Midbrain (tissue), 1 donor: ENCODE measurements at regions not wholly inside any gene's neighbourhood (a gene's known extent, or its start where the extent isn't known, plus 50 kb on each side); places are given as distances from the start of the nearest gene placed in this dataset.
A peak's percentile ranks its signal among the peaks of the same experiment; 100 is the strongest.

Source experiments
- DNase-seq: peaks from one replicate; lab custom pipeline; 2025; lab: John Stamatoyannopoulos, UW

- no peak for DNase-seq
Observed at GRCh38 chr2:181770150-181770549, 89.8 kb upstream of the NEUROD1 start.

DNA sequence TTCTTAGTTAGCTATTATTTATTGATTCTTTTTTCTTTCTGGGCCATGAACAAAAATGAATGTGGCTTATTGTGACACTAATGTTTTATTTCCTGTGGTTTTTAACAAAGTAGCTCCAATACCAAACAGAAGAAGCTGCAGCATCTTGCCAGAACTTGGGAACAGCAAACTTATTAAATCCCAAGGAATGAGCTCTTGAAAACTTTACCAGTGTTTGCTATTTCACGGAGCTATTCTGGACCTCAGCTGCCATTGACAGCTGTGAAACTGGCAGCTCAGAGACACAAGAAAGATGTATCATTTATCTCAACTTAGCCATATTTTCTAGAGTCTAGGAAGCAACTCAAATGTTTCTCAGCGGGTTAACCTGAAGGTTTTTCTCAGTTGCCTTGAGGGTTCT, 91.0 kb upstream of the NEUROD1 start:
- no peak for DNase-seq

GRCh38 chr2:181772334-181772733, 92.0 kb upstream of the NEUROD1 start:
- no peak for DNase-seq

GRCh38 chr2:181772777-181773176, 92.5 kb upstream of the NEUROD1 start:
- DNase-seq: no peak

DNA sequence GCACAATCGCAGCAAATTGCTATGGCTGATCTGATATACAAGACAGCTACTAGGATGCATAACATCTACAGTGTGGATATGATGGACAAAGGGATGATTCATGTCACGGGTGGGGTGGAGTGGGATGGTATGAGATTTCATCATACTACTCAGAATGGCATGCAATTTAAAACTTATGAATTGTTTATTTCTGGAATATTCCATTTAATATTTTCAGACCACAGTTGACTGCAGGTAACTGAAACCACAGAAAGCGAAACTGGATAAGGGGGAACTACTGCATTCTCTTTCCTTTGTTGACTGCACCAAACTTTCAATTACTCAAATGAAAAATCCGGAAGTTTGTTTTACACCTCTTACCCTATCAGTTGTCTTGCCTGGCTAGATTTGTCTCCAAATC, 94.4 kb upstream of the NEUROD1 start:
- DNase-seq: no peak

GRCh38 chr2:181776336-181776735, 96.0 kb upstream of the NEUROD1 start:
- DNase-seq: no peak

- DNase-seq: no peak
Observed at GRCh38 chr2:181777734-181778133, 97.4 kb upstream of the NEUROD1 start.

DNA sequence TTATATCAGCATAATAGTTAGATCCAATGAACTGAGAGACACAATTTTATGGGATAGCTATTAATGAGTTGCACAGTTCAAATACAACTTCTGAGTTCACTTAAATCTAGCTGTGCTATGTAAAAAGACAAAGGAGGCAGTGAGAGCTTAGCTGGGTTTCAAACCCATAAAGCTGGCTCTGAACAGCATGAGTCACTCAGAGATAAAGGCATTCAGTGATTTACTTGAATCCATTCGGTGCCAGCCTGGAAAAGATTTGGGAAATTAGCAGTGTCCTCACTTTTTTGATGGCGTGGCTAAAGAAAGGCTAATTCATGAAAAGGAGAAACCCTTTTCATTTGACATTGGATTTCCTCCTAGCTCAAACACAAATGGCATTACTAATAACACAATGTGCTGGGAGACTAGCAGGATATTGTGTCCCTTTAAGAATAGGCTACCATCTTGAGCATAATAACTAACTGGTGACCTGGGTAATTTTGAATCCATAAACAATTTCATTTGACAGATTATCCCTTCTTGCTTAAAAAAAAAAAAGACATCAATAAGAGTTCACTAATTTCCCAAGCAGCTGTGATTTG, 98.4 kb upstream of the NEUROD1 start:
- peak; percentile 20 for DNase-seq

DNA sequence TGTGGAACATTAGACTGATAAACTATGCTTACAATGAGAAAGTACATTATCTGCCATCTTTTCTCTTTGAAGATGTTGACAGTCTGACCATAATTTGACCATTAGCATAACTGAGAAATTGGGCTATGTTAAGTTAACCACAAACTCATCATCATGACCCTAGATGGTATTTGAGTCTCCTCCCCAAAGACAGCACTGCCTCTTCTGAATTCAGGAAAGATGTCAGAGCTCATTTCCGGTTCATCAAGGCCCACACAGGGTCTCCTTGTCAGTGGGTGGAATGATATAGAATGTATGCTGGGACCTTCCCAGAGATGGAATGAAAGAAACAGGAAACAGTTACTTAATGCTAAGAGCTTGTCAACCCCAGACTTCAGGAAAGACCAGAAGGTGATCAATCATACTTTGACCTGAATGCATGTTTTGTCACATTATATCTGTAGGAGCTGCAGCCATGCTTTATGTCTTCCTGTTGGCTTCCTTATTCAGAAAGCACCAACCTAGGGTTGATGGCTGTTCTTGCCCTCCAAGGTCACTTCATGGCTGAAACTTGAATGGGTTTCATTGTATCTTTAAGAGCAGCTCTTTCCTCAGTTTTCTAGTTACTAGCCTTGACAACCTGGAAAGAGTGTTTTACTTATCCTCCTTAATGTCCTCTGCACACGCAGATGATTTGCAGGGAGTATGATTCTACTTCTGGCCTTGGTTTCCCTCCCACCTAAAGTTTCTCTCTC, 99.1 kb upstream of the NEUROD1 start:
- no peak for DNase-seq

DNA sequence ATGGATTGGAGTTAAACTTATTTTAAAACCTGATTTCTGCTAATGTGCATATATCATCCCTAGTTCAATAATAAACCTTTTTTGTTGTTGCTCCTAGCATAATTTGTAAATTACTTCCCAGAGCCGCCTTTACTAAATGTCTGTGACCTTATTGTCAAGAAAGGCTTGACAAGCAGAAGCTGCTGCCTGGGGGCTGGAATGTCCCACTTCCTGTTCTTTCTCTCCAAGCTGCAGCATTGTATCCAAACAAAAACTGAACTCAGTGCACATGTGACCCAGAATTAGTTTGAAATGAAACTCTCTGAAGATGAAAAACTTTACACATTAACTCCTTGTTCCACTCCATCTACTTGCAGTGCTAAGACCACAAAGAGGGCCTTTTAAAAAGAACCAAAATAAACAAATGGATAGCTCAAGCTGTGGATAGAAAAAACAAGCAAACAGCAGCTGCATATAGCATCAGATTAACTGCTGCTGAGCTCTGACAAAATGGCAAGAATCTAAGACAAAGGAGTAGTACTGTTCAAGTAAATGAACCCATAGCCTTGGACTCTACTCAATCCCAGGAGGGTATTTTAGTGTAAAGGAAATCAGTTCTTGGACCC, 99.8 kb upstream of the NEUROD1 start:
- DNase-seq: no peak

GRCh38 chr2:181780657-181781056, 100.3 kb upstream of the NEUROD1 start:
- DNase-seq: no peak

- no peak for DNase-seq
Observed at GRCh38 chr2:181781078-181781786, 100.9 kb upstream of the NEUROD1 start.

GRCh38 chr2:181782660-181783059, 102.3 kb upstream of the NEUROD1 start:
- no peak for DNase-seq

GRCh38 chr2:181784556-181784955, 104.2 kb upstream of the NEUROD1 start:
- DNase-seq: no peak

DNA sequence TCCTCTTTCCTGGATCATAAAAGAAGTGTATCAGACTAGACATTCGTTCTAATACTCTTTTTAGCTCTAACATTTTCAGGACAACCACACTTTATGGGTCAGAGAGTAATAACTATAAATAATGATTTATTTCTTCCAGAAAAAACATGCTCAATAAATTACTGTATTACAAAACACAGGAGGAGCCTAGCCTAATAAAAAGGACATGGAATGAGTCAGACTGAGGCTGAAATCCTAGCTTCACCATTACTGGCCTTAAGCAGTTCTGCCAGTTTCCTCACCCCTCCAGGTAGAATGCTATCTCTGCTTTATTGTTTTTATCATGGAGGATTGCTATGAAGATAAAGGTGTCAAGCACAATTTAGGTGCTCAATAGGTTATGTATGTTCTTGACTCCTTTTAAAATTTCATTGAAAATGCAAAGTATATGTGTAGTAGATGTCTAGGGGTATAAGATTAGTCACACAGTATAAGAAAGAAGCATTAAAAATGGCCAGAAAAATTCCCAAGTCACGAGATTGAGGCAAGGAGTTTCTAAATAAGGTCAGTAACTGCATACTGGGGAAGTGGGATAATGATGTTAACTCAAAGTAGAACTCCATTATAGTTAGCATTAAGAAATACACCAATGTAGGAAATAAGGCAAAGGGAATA, 105.5 kb upstream of the NEUROD1 start:
- DNase-seq: no peak

GRCh38 chr2:181786371-181787228, 104.9 kb upstream of the ITPRID2 start:
- no peak for DNase-seq

- DNase-seq: no peak
Observed at GRCh38 chr2:181787310-181788048, 104.1 kb upstream of the ITPRID2 start.

DNA sequence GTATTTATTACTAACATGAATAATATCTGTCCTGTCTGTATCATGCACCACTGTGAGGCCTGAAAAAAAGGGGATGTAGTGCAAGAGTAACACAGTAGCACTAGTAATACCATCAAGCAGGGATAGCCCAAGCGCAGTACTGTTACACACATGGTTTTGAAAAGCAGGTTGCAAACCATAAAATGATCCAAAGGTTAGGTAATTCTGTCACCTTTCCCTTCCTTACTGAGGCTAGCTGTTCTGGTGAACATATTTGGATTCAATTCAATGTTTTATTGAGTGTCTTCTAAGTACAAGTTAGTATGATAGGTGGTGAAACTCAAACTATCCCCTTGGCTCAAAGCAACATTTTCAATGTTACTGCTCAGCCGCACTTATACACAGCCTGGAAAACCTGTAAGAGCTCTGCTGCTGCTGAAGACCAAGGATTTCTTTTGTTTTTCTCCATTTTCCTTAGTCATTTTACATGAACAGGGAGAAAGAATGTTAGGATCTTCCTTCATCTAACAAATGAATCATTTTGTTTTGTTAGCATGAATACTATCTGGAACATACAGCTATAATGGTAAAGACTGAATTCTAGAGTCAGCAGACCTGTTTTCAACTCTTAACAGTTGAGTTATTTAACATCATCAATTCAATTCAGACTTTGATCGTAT, 102.5 kb upstream of the ITPRID2 start:
- DNase-seq: no peak

- no peak for DNase-seq
Observed at GRCh38 chr2:181789827-181790448, 101.6 kb upstream of the ITPRID2 start.
